ENCODE measurements at regions not wholly inside any gene's neighbourhood (a gene's known extent, or its start where the extent isn't known, plus 50 kb on each side); places are given as distances from the start of the nearest gene placed in this dataset.
"Not testable (repeated sequence)": the region's sequence is repeated elsewhere in the genome, so short reads cannot be mapped to it uniquely, and the experiment has no call there.

- no peak for DNase-seq (ENCODE audit: low read depth in 4 of 4, low spot score in 1 of 4)
Measured at GRCh38 chr10:64773357-64773756, 1252.2 kb downstream of the REEP3 start.

- not testable (repeated sequence) for DNase-seq (ENCODE audit: low read depth in 4 of 4, low spot score in 1 of 4)
Measured at GRCh38 chr10:64784451-64784850, 1263.2 kb downstream of the REEP3 start.

- DNase-seq (ENCODE audit: low read depth in 4 of 4, low spot score in 1 of 4), result no peak
Measured at GRCh38 chr10:64785816-64786215, 1264.6 kb downstream of the REEP3 start.

GRCh38 chr10:64786989-64787388 lies 1265.8 kb downstream of the REEP3 start:
- no peak for DNase-seq (ENCODE audit: low read depth in 4 of 4, low spot score in 1 of 4)

- no peak for DNase-seq (ENCODE audit: low read depth in 4 of 4, low spot score in 1 of 4)
Measured at GRCh38 chr10:64795847-64796246, 1274.6 kb downstream of the REEP3 start.

- DNase-seq (ENCODE audit: low read depth in 4 of 4, low spot score in 1 of 4), result no peak
Measured at GRCh38 chr10:64798297-64798696, 1277.1 kb downstream of the REEP3 start.

GRCh38 chr10:64808233-64808632 lies 1287.0 kb downstream of the REEP3 start:
- not testable (repeated sequence) for DNase-seq (ENCODE audit: low read depth in 4 of 4, low spot score in 1 of 4)

- DNase-seq (ENCODE audit: low read depth in 4 of 4, low spot score in 1 of 4), result not testable (repeated sequence)
Measured at GRCh38 chr10:64810046-64810445, 1288.8 kb downstream of the REEP3 start.

GRCh38 chr10:64813391-64813790 lies 1292.2 kb downstream of the REEP3 start:
- no peak for DNase-seq (ENCODE audit: low read depth in 4 of 4, low spot score in 1 of 4)

- DNase-seq (ENCODE audit: low read depth in 4 of 4, low spot score in 1 of 4), result no peak
Measured at GRCh38 chr10:64814201-64814600, 1293.0 kb downstream of the REEP3 start.

GRCh38 chr10:64829888-64830412 lies 1308.7 kb downstream of the REEP3 start:
- no peak for DNase-seq (ENCODE audit: low read depth in 4 of 4, low spot score in 1 of 4)

GRCh38 chr10:64830869-64831268 lies 1309.7 kb downstream of the REEP3 start:
- no peak for DNase-seq (ENCODE audit: low read depth in 4 of 4, low spot score in 1 of 4)

- DNase-seq (ENCODE audit: low read depth in 4 of 4, low spot score in 1 of 4), result no peak
Measured at GRCh38 chr10:64840341-64840740, 1319.1 kb downstream of the REEP3 start.

- no peak for DNase-seq (ENCODE audit: low read depth in 4 of 4, low spot score in 1 of 4)
Measured at GRCh38 chr10:64846700-64847099, 1325.5 kb downstream of the REEP3 start.

- DNase-seq (ENCODE audit: low read depth in 4 of 4, low spot score in 1 of 4), result no peak
Measured at GRCh38 chr10:64855941-64856340, 1334.7 kb downstream of the REEP3 start.

- no peak for DNase-seq (ENCODE audit: low read depth in 4 of 4, low spot score in 1 of 4)
Measured at GRCh38 chr10:64859911-64860310, 1338.7 kb downstream of the REEP3 start.

GRCh38 chr10:64863836-64864235 lies 1342.6 kb downstream of the REEP3 start:
- no peak for DNase-seq (ENCODE audit: low read depth in 4 of 4, low spot score in 1 of 4)

GRCh38 chr10:64867501-64867962 lies 1346.3 kb downstream of the REEP3 start:
- DNase-seq (ENCODE audit: low read depth in 4 of 4, low spot score in 1 of 4), result no peak

- no peak for DNase-seq (ENCODE audit: low read depth in 4 of 4, low spot score in 1 of 4)
Measured at GRCh38 chr10:64873088-64873487, 1351.9 kb downstream of the REEP3 start.

GRCh38 chr10:64873959-64874358 lies 1352.8 kb downstream of the REEP3 start:
- no peak for DNase-seq (ENCODE audit: low read depth in 4 of 4, low spot score in 1 of 4)

GRCh38 chr10:64880546-64880945 lies 1359.3 kb downstream of the REEP3 start:
- no peak for DNase-seq (ENCODE audit: low read depth in 4 of 4, low spot score in 1 of 4)

GRCh38 chr10:64881257-64881656 lies 1360.1 kb downstream of the REEP3 start:
- DNase-seq (ENCODE audit: low read depth in 4 of 4, low spot score in 1 of 4), result no peak

- no peak for DNase-seq (ENCODE audit: low read depth in 4 of 4, low spot score in 1 of 4)
Measured at GRCh38 chr10:64896582-64896981, 1375.4 kb downstream of the REEP3 start.

- not testable (repeated sequence) for DNase-seq (ENCODE audit: low read depth in 4 of 4, low spot score in 1 of 4)
Measured at GRCh38 chr10:64906311-64906710, 1385.1 kb downstream of the REEP3 start.

Data from stimulated activated CD4-positive, alpha-beta T cell treated with anti-CD3 and anti-CD28 coated beads, Interleukin-1b, Interleukin-23, amount 100 ng/mL, for 24 hours (primary cell).